HepG2 (cell line): ENCODE measurements at regions not wholly inside any gene's neighbourhood (a gene's known extent, or its start where the extent isn't known, plus 50 kb on each side); places are given as distances from the start of the nearest gene placed in this dataset.

ENCODE experiments used
- ATAC-seq: fragments of 200-7000 bp; cut with Tn5 transposase; 3 replicates; pipeline ENCODE4 v1.9.1; 2020; ENCODE audit warnings: mild to moderate bottlenecking, moderate library complexity
- BruUV-seq: library from RNA; stranded (reverse); fragments of 400-500 nt; replicated peaks from 2 replicates; lab custom pipeline; 2021; lab: Mats Ljungman, UMichigan
- CTCF ChIA-PET: fragments of 300-600 bp; formaldehyde crosslinking; extraction: SDS; loops from one replicate; lab custom pipeline; 2021; ENCODE audit warnings: low total read pairs, inconsistent platforms, low intra/inter-chr PET ratio; lab: Yijun Ruan, JAX
- POLR2A ChIA-PET: fragments of 350-600 bp; sonication (Branson Sonifier 250); formaldehyde crosslinking; loops from one replicate; lab custom pipeline; 2020; ENCODE audit warnings: antibody characterized with exemption, inconsistent platforms; lab: Yijun Ruan, JAX
- DNase-seq: peaks from one replicate; pipeline ENCODE4 v3.0.0-alpha.2; 2015; ENCODE audit warnings: low spot score
- FAIRE-seq: peaks from 3 replicates; lab custom pipeline; 2011; peaks lifted over from hg19 to GRCh38; lab: Jason Lieb, UNC
- H2AFZ ChIP-seq: one replicate; pipeline ENCODE4 v1.6.1; 2011; ENCODE audit warnings: low read length, inconsistent platforms
- H3K27ac ChIP-seq: fragments of 300-600 bp; 3 replicates; pipeline ENCODE4 v1.8.0; 2011; ENCODE audit warnings: mixed run types, mild to moderate bottlenecking, mixed read lengths, low read length, inconsistent platforms; ENCODE audit not compliant: insufficient read depth; ENCODE audit errors: extremely low read length
- H3K27me3 ChIP-seq, 2 experiments: fragments of 200-600 bp in 1 of 2; 2 replicates in 1 of 2; 3 replicates in 1 of 2; pipeline versions ENCODE4 v1.6.0 to v1.8.0; 2011; ENCODE audit warnings: low read length in 2 of 2, mild to moderate bottlenecking in 2 of 2, moderate library complexity in 2 of 2, inconsistent platforms in 1 of 2; ENCODE audit not compliant: insufficient read depth in 2 of 2, control insufficient read depth in 1 of 2
- H3K36me3 ChIP-seq, 2 experiments: fragments of 200-600 bp in 1 of 2; replicated peaks in 1 of 2; 2 replicates in 1 of 2; 3 replicates in 1 of 2; pipeline versions ENCODE4 v1.5.1 to v1.8.0; 2011; ENCODE audit warnings: low read length in 2 of 2, inconsistent platforms in 1 of 2; ENCODE audit not compliant: insufficient read depth in 2 of 2, control insufficient read depth in 1 of 2
- H3K4me1 ChIP-seq: 2 replicates; pipeline ENCODE4 v1.5.1; 2012; ENCODE audit warnings: low read length, inconsistent platforms; ENCODE audit not compliant: insufficient read depth
- H3K4me2 ChIP-seq: 2 replicates; pipeline ENCODE4 v1.6.0; 2011; ENCODE audit warnings: low read depth, low read length, inconsistent platforms
- H3K4me3 ChIP-seq, 3 experiments: fragments of 200-600 bp in 1 of 3; sonication (generic), shearing (Covaris generic) in 1 of 3; replicated peaks in 1 of 3; 2 replicates each; pipeline ENCODE4 v1.5.1; 2011 to 2016; ENCODE audit warnings: low read length in 3 of 3, inconsistent platforms in 2 of 3, low read depth in 2 of 3, mild to moderate bottlenecking in 2 of 3, control low read depth in 1 of 3, mixed read lengths in 1 of 3; ENCODE audit not compliant: insufficient read depth in 1 of 3
- H3K79me2 ChIP-seq: one replicate; pipeline ENCODE4 v1.6.1; 2011; ENCODE audit warnings: low read length, inconsistent platforms; ENCODE audit not compliant: insufficient read depth
- H3K9ac ChIP-seq: 2 replicates; pipeline ENCODE4 v1.6.0; 2011; ENCODE audit warnings: mild to moderate bottlenecking, low read depth, low read length, inconsistent platforms; ENCODE audit not compliant: insufficient read depth
- H3K9me3 ChIP-seq: 2 replicates; pipeline ENCODE4 v1.5.1; 2012; ENCODE audit warnings: mild to moderate bottlenecking, low read length
- H4K20me1 ChIP-seq: 2 replicates; pipeline ENCODE4 v1.6.0; 2011; ENCODE audit warnings: inconsistent platforms, mild to moderate bottlenecking, low read length, moderate library complexity; ENCODE audit not compliant: insufficient read depth
- FOXO4 ChIP-seq: sonication (generic); formaldehyde crosslinking; conservative IDR thresholded peaks from 2 replicates; pipeline ENCODE4 v1.8.1; 2023; ENCODE audit warnings: missing genetic modification reagents
- KDM5B ChIP-seq: sonication (generic); formaldehyde crosslinking; IDR thresholded peaks from 2 replicates; pipeline ENCODE4 v1.4.0; 2020; ENCODE audit warnings: missing genetic modification reagents, mild to moderate bottlenecking, borderline replicate concordance
- SIN3A ChIP-seq: IDR thresholded peaks from 2 replicates; pipeline ENCODE4 v1.6.1; 2011; ENCODE audit warnings: low read depth, mild to moderate bottlenecking, control low read depth, low read length, borderline replicate concordance
- SP2 ChIP-seq: sonication (generic); formaldehyde crosslinking; IDR thresholded peaks from 2 replicates; pipeline ENCODE4 v1.5.1; 2020; ENCODE audit warnings: mild to moderate bottlenecking, missing genetic modification reagents
- ZFP37 ChIP-seq: sonication (generic); formaldehyde crosslinking; IDR thresholded peaks from 2 replicates; pipeline ENCODE4 v1.4.0; 2020; ENCODE audit warnings: missing genetic modification reagents, borderline replicate concordance
- ZFP82 ChIP-seq: sonication (generic); formaldehyde crosslinking; IDR thresholded peaks from 2 replicates; pipeline ENCODE4 v1.5.1; 2020; ENCODE audit warnings: mild to moderate bottlenecking, missing genetic modification reagents, borderline replicate concordance
- ZNF446 ChIP-seq: sonication (generic); formaldehyde crosslinking; IDR thresholded peaks from 2 replicates; pipeline ENCODE4 v1.5.0; 2020; ENCODE audit warnings: mild to moderate bottlenecking, missing genetic modification reagents
- ZNF512B ChIP-seq: sonication (generic); formaldehyde crosslinking; IDR thresholded peaks from 2 replicates; pipeline ENCODE4 v1.5.1; 2020; ENCODE audit warnings: missing genetic modification reagents, mild to moderate bottlenecking, borderline replicate concordance
- ZNF614 ChIP-seq: IDR thresholded peaks from 2 replicates; pipeline ENCODE4 v1.6.1; 2018; ENCODE audit warnings: missing biosample characterization, missing genetic modification reagents, inconsistent platforms, borderline replicate concordance
- in situ Hi-C: cut with HindIII; loops from 2 replicates; pipeline ENCODE4 v1.10.0; 2017; ENCODE audit warnings: low pct_unique_long_range_greater_than_20kb; ENCODE audit not compliant: extremely low pct_ligation_motif_present
- intact Hi-C: fragments of 100-400 bp; cut with micrococcal nuclease; formaldehyde crosslinking; loops from one replicate; pipeline ENCODE4 v1.10.0; 2022; ENCODE audit not compliant: unreplicated experiment
- TF ChIP-seq, protein P1 (sequence below): fragments of 450-650 bp; IDR thresholded peaks from 2 replicates; pipeline ENCODE4 v1.6.1; 2016
- TF ChIP-seq, protein P2 (sequence below): IDR thresholded peaks from 2 replicates; pipeline ENCODE4 v1.6.1; 2012; ENCODE audit warnings: inconsistent platforms

GRCh38 chr3:64763980-64764379 is 76.2 kb upstream of the ADAMTS9 start:
- Histone ChIP-seq H3K9me3 (no peaks in the 10 kb centered on the region), H3K27me3 (no peaks in the 10 kb centered on the region), H3K27ac (no peak overlapping the region), H3K9ac (no peak overlapping the region), H4K20me1 (no peaks in the 10 kb centered on the region), H3K4me2 (no peak overlapping the region), H3K4me1 (no peaks in the 10 kb centered on the region), H3K79me2 (no peaks in the 10 kb centered on the region), H3K4me3 (no peak overlapping the region), H3K36me3 (no peaks in the 10 kb centered on the region), H2AFZ (no peak overlapping the region)
- ChIA-PET CTCF (no interaction called here), POLR2A (no interaction called here)
- intact Hi-C loops (no loop called here), in situ Hi-C loops (no loop called here)
- FAIRE-seq, result no peak
- no peak for DNase-seq
- BruUV-seq, result no TSS peak
- TF ChIP-seq SP2 (CRISPR knock-in tag) (no peak), FOXO4 (CRISPR knock-in tag) (no peak), KDM5B (no peak), ZNF614 (CRISPR knock-in tag) (no peak), ZNF446 (CRISPR knock-in tag) (no peak), ZNF512B (CRISPR knock-in tag) (no peak), SIN3A (no peak), ZFP37 (no peak), ZFP82 (CRISPR knock-in tag) (no peak)
- TF ChIP-seq, protein P1, sequence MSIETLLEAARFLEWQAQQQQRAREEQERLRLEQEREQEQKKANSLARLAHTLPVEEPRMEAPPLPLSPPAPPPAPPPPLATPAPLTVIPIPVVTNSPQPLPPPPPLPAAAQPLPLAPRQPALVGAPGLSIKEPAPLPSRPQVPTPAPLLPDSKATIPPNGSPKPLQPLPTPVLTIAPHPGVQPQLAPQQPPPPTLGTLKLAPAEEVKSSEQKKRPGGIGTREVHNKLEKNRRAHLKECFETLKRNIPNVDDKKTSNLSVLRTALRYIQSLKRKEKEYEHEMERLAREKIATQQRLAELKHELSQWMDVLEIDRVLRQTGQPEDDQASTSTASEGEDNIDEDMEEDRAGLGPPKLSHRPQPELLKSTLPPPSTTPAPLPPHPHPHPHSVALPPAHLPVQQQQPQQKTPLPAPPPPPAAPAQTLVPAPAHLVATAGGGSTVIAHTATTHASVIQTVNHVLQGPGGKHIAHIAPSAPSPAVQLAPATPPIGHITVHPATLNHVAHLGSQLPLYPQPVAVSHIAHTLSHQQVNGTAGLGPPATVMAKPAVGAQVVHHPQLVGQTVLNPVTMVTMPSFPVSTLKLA, result no peak
- TF ChIP-seq, protein P2, sequence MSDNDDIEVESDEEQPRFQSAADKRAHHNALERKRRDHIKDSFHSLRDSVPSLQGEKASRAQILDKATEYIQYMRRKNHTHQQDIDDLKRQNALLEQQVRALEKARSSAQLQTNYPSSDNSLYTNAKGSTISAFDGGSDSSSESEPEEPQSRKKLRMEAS, result no peak
- no peak for ATAC-seq
